ENCODE measurements at regions not wholly inside any gene's neighbourhood (a gene's known extent, or its start where the extent isn't known, plus 50 kb on each side); places are given as distances from the start of the nearest gene placed in this dataset.

GRCh38 chr6:82681119-82681714 is 317.6 kb downstream of the TPBG start:
- Histone ChIP-seq H3K27me3 (replicated peaks in 1 of 2; ENCODE audit: control insufficient read depth in 2 of 2, insufficient read depth in 2 of 2, low read length in 1 of 2) (no peaks in the 10 kb centered on the region), H3K4me3 (no peak overlapping the region), H3K4me2 (ENCODE audit: control insufficient read depth, insufficient read depth) (no peak overlapping the region), H3K9ac (ENCODE audit: control insufficient read depth, insufficient read depth, low read length) (no peak overlapping the region), H2AFZ (ENCODE audit: control insufficient read depth, low read depth, low read length) (no peak overlapping the region), H3K27ac (ENCODE audit: control insufficient read depth, insufficient read depth) (no peak overlapping the region), H3K36me3 (ENCODE audit: control insufficient read depth in 2 of 2, insufficient read depth in 2 of 2, low read length in 1 of 2) (no peaks in the 10 kb centered on the region), H3K79me2 (ENCODE audit: control insufficient read depth, insufficient read depth, low read length) (no peaks in the 10 kb centered on the region), H3K4me1 (ENCODE audit: control insufficient read depth, insufficient read depth, low read length) (no peaks in the 10 kb centered on the region), H4K20me1 (ENCODE audit: control insufficient read depth, insufficient read depth) (no peaks in the 10 kb centered on the region), H3K9me3 (replicated peaks; ENCODE audit: control insufficient read depth, insufficient read depth, low read length) (no peaks in the 10 kb centered on the region)
- ChIA-PET CTCF (no interaction called here), POLR2A (no interaction called here), SMC1A (ENCODE audit: uncharacterized antibody, unreplicated experiment) (no interaction called here), RAD21 (ENCODE audit: unreplicated experiment) (no interaction called here)
- in situ Hi-C loops (cut with MboI), result no loop called here
- no peak for FAIRE-seq
- 17% methylated on average over 3 of the region's 3 CpGs for WGBS (ENCODE audit: insufficient coverage, insufficient replicate concordance, low lambda C conversion rate, missing lambda C conversion rate)
- BruUV-seq (replicated peaks), result no TSS peak
- intact Hi-C loops (cut with micrococcal nuclease; ENCODE audit: unreplicated experiment), result no loop called here
- ATAC-seq, result no peak
- no peak for TF ChIP-seq RB1 (IDR thresholded peaks at IDR 0.05; ENCODE audit: borderline replicate concordance)
- no peak for TF ChIP-seq ELK1 (IDR thresholded peaks at IDR 0.05; ENCODE audit: low read depth, low read length)
- TF ChIP-seq GABPA (IDR thresholded peaks at IDR 0.05; ENCODE audit: low read depth), result no peak
- TF ChIP-seq SKIL (IDR thresholded peaks at IDR 0.05; ENCODE audit: low read depth, poor library complexity, severe bottlenecking), result no peak
- no peak for TF ChIP-seq MEF2A (IDR thresholded peaks at IDR 0.05; ENCODE audit: insufficient read depth, low read depth, low read length)
- TF ChIP-seq MLLT1 (IDR thresholded peaks at IDR 0.05), result no peak
- TF ChIP-seq NKRF (conservative IDR thresholded peaks at IDR 0.05), result no peak
- no peak for TF ChIP-seq SREBF2 (IDR thresholded peaks at IDR 0.05; ENCODE audit: low read length)
- no peak for TF ChIP-seq SUZ12 (IDR thresholded peaks at IDR 0.05; ENCODE audit: unreplicated experiment)
- TF ChIP-seq REST (IDR thresholded peaks at IDR 0.05; ENCODE audit: low read depth, low read length), result no peak
- TF ChIP-seq TARDBP (IDR thresholded peaks at IDR 0.05; ENCODE audit: borderline replicate concordance), result no peak
- DNase-seq (ENCODE audit: low read depth, low spot score), result no peak
